ENCODE measurements at regions not wholly inside any gene's neighbourhood (a gene's known extent, or its start where the extent isn't known, plus 50 kb on each side); places are given as distances from the start of the nearest gene placed in this dataset.

- Histone ChIP-seq H3K4me3 (no peak overlapping the region), H3K36me3 (replicated peaks in 1 of 2) (no peaks in the 10 kb centered on the region), H3K4me1 (replicated peaks in 1 of 2) (no peaks in the 10 kb centered on the region), H3K27me3 (no peaks in the 10 kb centered on the region), H3K27ac (no peak overlapping the region), H3K9me3 (replicated peaks in 1 of 3) (no peaks in the 10 kb centered on the region)
- no peak for TF ChIP-seq POLR2A (IDR thresholded peaks at IDR 0.05)
- TF ChIP-seq, protein P1, sequence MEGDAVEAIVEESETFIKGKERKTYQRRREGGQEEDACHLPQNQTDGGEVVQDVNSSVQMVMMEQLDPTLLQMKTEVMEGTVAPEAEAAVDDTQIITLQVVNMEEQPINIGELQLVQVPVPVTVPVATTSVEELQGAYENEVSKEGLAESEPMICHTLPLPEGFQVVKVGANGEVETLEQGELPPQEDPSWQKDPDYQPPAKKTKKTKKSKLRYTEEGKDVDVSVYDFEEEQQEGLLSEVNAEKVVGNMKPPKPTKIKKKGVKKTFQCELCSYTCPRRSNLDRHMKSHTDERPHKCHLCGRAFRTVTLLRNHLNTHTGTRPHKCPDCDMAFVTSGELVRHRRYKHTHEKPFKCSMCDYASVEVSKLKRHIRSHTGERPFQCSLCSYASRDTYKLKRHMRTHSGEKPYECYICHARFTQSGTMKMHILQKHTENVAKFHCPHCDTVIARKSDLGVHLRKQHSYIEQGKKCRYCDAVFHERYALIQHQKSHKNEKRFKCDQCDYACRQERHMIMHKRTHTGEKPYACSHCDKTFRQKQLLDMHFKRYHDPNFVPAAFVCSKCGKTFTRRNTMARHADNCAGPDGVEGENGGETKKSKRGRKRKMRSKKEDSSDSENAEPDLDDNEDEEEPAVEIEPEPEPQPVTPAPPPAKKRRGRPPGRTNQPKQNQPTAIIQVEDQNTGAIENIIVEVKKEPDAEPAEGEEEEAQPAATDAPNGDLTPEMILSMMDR (IDR thresholded peaks at IDR 0.05): no peak
- intact Hi-C loops (cut with DNase I): no loop called here
- 49 to 62% (median 59%) methylated on average over 3 of the region's 3 CpGs for WGBS, 4 donors
- no peak for DNase-seq
Observed at GRCh38 chr1:79117376-79117775, 110.8 kb upstream of the ADGRL4 start.

DNA sequence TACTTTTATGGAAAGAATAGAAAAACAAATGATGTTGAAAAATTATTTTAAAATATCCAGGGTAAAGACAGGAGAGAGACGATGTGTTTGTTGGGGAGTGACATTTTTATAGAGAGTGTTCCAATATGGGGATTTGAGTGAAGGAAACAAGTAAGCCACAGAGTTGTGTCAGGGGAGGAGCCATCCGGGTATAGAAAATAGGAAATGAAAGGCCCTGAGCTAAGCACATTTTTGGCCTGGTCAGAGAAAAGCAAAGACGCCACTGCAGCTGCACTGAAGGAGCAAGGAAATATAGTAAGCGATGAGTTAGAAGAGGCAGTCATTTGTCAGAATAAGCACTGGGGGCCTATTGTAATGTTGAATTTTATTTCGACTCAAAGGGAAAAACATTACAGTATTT is 107.3 kb upstream of the ADGRL4 start:
- peak in 1 of 7 donors; percentile 17 for DNase-seq
- intact Hi-C loops (cut with DNase I): no loop called here
- Histone ChIP-seq H3K36me3 (replicated peaks in 1 of 2) (no peaks in the 10 kb centered on the region), H3K4me3 (no peak overlapping the region), H3K27ac (no peak overlapping the region), H3K4me1 (replicated peaks in 1 of 2) (no peaks in the 10 kb centered on the region), H3K27me3 (no peaks in the 10 kb centered on the region), H3K9me3 (replicated peaks in 1 of 3) (no peaks in the 10 kb centered on the region)
- 53 to 62% (median 55%) methylated on average over 5 of the region's 5 CpGs for WGBS, 4 donors
- no peak for TF ChIP-seq POLR2A (IDR thresholded peaks at IDR 0.05)
- TF ChIP-seq, protein P1 (IDR thresholded peaks at IDR 0.05): no peak

DNA sequence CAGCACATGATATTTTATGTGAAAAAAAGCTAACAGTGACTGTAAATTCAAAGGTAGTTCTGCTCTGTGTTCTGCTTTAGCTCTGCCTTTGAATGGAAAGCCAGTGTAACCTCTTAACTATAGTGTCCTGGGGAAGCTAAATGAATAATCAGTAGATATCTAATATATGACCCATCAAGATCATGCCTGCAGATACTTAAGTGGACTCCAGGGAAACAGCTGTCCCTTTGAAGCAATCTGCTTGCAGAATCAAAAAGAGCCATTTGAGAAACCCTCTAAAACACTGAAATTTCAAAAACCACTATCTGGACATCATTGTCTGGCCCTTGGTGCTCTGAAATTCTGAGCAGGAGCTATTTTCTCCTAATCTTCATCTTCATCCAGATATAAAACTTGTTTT is 104.2 kb upstream of the ADGRL4 start:
- intact Hi-C loops (cut with DNase I): no loop called here
- Histone ChIP-seq H3K4me3 (no peak overlapping the region), H3K27ac (no peak overlapping the region), H3K9me3 (replicated peaks in 1 of 3) (no peaks in the 10 kb centered on the region), H3K27me3 (no peaks in the 10 kb centered on the region), H3K4me1 (replicated peaks in 1 of 2) (no peaks in the 10 kb centered on the region), H3K36me3 (replicated peaks in 1 of 2) (no peaks in the 10 kb centered on the region)
- DNase-seq: no peak
- TF ChIP-seq, protein P1 (IDR thresholded peaks at IDR 0.05): no peak
- TF ChIP-seq POLR2A (IDR thresholded peaks at IDR 0.05): no peak

GRCh38 chr1:79109445-79109844 is 102.9 kb upstream of the ADGRL4 start:
- TF ChIP-seq POLR2A (IDR thresholded peaks at IDR 0.05): no peak
- TF ChIP-seq, protein P1 (IDR thresholded peaks at IDR 0.05): no peak
- 56 to 67% (median 62%) methylated on average over 1 of the region's 1 CpG for WGBS, 4 donors
- H3K27ac ChIP-seq: no peak overlapping the region
- no peaks in the 10 kb centered on the region for H3K4me1 ChIP-seq (replicated peaks in 1 of 2)
- H3K36me3 ChIP-seq (replicated peaks in 1 of 2): no peaks in the 10 kb centered on the region
- H3K27me3 ChIP-seq: no peaks in the 10 kb centered on the region
- no peaks in the 10 kb centered on the region for H3K9me3 ChIP-seq (replicated peaks in 1 of 3)
- H3K4me3 ChIP-seq: no peak overlapping the region
- no peak for DNase-seq
- intact Hi-C loops (cut with DNase I): no loop called here

All from adrenal gland (tissue), 9 donors.